Kidney (tissue), 13 donors: ENCODE measurements at regions not wholly inside any gene's neighbourhood (a gene's known extent, or its start where the extent isn't known, plus 50 kb on each side); places are given as distances from the start of the nearest gene placed in this dataset.
"Not testable (repeated sequence)": the region's sequence is repeated elsewhere in the genome, so short reads cannot be mapped to it uniquely, and the experiment has no call there.

Source experiments
- DNase-seq, 5 donors: peaks; one replicate each; pipeline ENCODE4 v3.0.0-alpha.2; 2013 to 2020
- FAIRE-seq: peaks from 2 replicates; lab custom pipeline; 2012; peaks lifted over from hg19 to GRCh38; lab: Jason Lieb, UNC
- H3K27ac ChIP-seq, 2 donors: one replicate each; pipeline ENCODE4 v1.7.0; 2013; ENCODE audit warnings: low read depth in 2 of 2, low read length in 2 of 2, inconsistent platforms in 1 of 2
- H3K27me3 ChIP-seq: one replicate; pipeline ENCODE4 v1.7.1; 2013; ENCODE audit warnings: low read length, inconsistent platforms; ENCODE audit not compliant: control insufficient read depth, insufficient read depth
- H3K36me3 ChIP-seq, 3 donors: one replicate each; pipeline versions ENCODE4 v1.7.0 to v1.7.1; 2013; ENCODE audit warnings: low read length in 3 of 3, control low read depth in 1 of 3, inconsistent platforms in 1 of 3; ENCODE audit not compliant: insufficient read depth in 3 of 3, control insufficient read depth in 2 of 3
- H3K4me1 ChIP-seq, 3 donors: one replicate each; pipeline versions ENCODE4 v1.7.0 to v1.7.1; 2013; ENCODE audit warnings: low read length in 3 of 3, inconsistent platforms in 1 of 3, low read depth in 1 of 3; ENCODE audit not compliant: control insufficient read depth in 2 of 3, insufficient read depth in 2 of 3
- H3K4me3 ChIP-seq, 3 donors: one replicate each; pipeline versions ENCODE4 v1.7.0 to v1.8.1; 2013; ENCODE audit warnings: low read length in 3 of 3, control low read depth in 1 of 3, inconsistent platforms in 1 of 3
- H3K9ac ChIP-seq, 3 donors: one replicate each; pipeline versions ENCODE4 v1.7.0 to v1.7.1; 2013; ENCODE audit warnings: low read length in 3 of 3, control low read depth in 1 of 3, inconsistent platforms in 1 of 3
- H3K9me3 ChIP-seq, 3 donors: one replicate each; pipeline versions ENCODE4 v1.7.0 to v1.7.1; 2013; ENCODE audit warnings: low read length in 3 of 3, control low read depth in 1 of 3, inconsistent platforms in 1 of 3; ENCODE audit not compliant: control insufficient read depth in 2 of 3, insufficient read depth in 1 of 3
- intact Hi-C: fragments of 100-400 bp; cut with DNase I; formaldehyde crosslinking; loops from one replicate; pipeline ENCODE4 v1.11.1; 2022
- TF ChIP-seq, protein P1 (sequence below): IDR thresholded peaks from 3 replicates; pipeline ENCODE4 v1.5.1; 2012; ENCODE audit warnings: mild to moderate bottlenecking, moderate library complexity, borderline replicate concordance; ENCODE audit not compliant: insufficient read depth; ENCODE audit errors: extremely low read depth
- donor health status: control.
- donor health status: control.
- donor health status: control.
- donor health status: control.
- donor health status: control.
- donor health status: DM: yes; HTN: yes; CAD: no.
- donor health status: Normal renal cell carcinoma (clear cell type).

DNA sequence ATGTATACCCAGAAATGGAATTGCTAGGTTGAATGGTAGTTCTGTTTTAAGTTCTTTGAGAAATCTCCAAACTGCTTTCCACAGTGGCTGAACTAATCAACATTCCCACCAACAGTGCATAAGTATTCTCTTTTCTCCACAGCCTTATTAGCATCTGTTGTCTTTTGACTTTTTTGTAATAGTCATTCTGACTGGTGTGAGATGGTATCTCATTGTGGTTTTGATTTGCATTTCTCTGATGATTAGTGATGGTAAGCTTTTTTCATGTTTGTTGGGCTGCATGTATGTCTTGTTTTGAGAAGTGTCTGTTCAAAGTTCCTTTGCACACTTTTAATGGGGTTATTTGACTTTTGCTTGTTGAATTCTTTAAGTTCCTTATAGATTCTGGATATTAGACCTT lies 52.4 kb upstream of the EHHADH start:
- H3K27me3 ChIP-seq, H3K9ac ChIP-seq, DNase-seq, H3K4me1 ChIP-seq, intact Hi-C loops, H3K4me3 ChIP-seq, FAIRE-seq, H3K9me3 ChIP-seq, H3K36me3 ChIP-seq, H3K27ac ChIP-seq: not testable (repeated sequence)

DNA sequence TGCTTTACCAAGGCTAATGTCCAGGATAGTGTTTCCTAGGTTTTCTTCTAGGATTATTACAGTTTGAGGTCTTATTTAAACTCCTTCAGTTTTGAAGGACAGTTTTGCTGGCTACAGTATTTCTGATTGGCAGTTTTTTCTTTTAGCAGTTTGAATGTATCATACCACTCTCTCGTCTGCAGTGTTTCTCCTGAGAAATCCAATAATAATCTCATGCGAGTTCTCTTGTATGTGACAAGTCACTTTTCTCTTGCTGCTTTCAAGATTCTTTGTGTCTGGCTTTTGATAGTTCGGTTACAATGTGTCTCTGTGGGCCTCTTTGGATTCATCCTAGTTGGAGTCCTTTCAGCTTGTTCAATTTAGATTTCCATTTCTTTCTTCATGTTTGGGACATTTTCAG lies 53.0 kb upstream of the EHHADH start:
- peaks cover 0 to 3% (median 0%) of the 10 kb centered on the region in 3 donors for H3K36me3 ChIP-seq
- H3K9ac ChIP-seq = no peak overlapping the region
- intact Hi-C loops = no loop called here
- DNase-seq = no peak
- H3K27me3 ChIP-seq = no peaks in the 10 kb centered on the region
- TF ChIP-seq, protein P1, sequence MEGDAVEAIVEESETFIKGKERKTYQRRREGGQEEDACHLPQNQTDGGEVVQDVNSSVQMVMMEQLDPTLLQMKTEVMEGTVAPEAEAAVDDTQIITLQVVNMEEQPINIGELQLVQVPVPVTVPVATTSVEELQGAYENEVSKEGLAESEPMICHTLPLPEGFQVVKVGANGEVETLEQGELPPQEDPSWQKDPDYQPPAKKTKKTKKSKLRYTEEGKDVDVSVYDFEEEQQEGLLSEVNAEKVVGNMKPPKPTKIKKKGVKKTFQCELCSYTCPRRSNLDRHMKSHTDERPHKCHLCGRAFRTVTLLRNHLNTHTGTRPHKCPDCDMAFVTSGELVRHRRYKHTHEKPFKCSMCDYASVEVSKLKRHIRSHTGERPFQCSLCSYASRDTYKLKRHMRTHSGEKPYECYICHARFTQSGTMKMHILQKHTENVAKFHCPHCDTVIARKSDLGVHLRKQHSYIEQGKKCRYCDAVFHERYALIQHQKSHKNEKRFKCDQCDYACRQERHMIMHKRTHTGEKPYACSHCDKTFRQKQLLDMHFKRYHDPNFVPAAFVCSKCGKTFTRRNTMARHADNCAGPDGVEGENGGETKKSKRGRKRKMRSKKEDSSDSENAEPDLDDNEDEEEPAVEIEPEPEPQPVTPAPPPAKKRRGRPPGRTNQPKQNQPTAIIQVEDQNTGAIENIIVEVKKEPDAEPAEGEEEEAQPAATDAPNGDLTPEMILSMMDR = no peak
- FAIRE-seq = no peak
- no peak overlapping the region for H3K4me3 ChIP-seq
- H3K27ac ChIP-seq = no peak overlapping the region
- H3K4me1 ChIP-seq = no peaks in the 10 kb centered on the region
- peaks cover 0 to 5% (median 4%) of the 10 kb centered on the region in 3 donors for H3K9me3 ChIP-seq

DNA sequence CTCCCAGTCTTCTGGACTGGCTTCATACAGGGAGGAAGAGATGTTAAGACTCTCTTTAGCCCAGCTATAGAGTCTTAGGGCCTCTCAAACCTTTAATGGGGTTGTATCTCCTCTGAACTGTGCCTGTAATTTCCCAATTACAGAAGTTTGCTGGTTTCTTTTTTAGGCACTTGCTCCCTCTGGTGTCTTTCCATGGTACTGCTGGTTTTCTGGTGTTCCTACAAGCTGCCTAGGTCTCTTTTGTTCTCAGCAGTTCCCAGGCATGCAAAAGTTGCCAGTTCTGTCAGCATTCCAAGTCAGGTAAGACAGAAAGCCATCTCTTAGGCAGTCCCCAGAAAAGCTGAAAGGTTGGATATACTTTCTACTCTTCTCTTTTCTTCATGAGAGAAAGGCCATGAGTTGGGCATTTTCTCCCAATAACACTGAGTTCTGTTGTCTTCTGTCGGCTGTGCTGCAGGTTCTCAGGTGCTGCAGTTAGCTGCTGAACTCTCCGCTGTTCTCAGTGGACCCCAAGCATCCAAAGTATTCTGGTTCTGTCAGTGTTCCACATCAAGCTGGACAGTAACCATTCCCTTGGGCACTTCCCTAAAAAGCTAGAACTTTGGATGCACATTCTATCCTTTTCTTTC lies 54.4 kb upstream of the EHHADH start:
- no peak for FAIRE-seq
- H3K4me3 ChIP-seq = no peak overlapping the region
- peaks cover 0 to 5% (median 4%) of the 10 kb centered on the region in 3 donors for H3K9me3 ChIP-seq
- H3K9ac ChIP-seq = no peak overlapping the region
- H3K27ac ChIP-seq = no peak overlapping the region
- intact Hi-C loops = no loop called here
- H3K36me3 ChIP-seq = peaks cover 0 to 3% (median 0%) of the 10 kb centered on the region in 3 donors
- no peaks in the 10 kb centered on the region for H3K27me3 ChIP-seq
- peak in 2 of 5 donors; percentile 18 to 33 for DNase-seq
- TF ChIP-seq, protein P1 = peak; percentile 73
- no peaks in the 10 kb centered on the region for H3K4me1 ChIP-seq

DNA sequence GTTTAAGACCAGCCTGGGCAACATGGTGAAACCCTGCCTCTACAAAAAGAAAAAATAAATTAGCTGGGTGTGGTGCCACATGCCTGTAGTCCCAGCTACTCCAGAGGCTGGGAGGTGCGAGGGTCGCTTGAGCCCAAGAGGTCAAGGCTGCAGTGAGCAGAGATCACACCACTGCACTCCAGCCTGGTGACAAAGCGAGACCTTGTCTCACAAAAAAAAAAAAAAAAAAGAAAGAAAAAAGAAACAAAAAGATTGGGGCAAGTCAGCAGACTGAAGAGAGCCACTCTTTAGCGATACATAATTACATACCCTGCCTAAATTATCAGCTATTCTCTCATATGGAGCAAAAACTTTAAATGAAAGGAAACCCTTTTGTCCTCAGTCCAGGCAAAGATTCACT lies 53.6 kb upstream of the MAP3K13 start:
- intact Hi-C loops = no loop called here
- FAIRE-seq (no peak), DNase-seq (no peak)

More for the DNA sequence above, 53.6 kb upstream of the MAP3K13 start:
- Histone ChIP-seq H3K9me3 (peaks cover 0 to 5% (median 4%) of the 10 kb centered on the region in 3 donors), H3K36me3 (peaks cover 0 to 3% (median 0%) of the 10 kb centered on the region in 3 donors), H3K27me3 (no peaks in the 10 kb centered on the region), H3K4me3 (no peak overlapping the region), H3K9ac (no peak overlapping the region), H3K27ac (no peak overlapping the region), H3K4me1 (no peaks in the 10 kb centered on the region)
- TF ChIP-seq, protein P1 = no peak
